HEK293 (cell line): ENCODE measurements at regions not wholly inside any gene's neighbourhood (a gene's known extent, or its start where the extent isn't known, plus 50 kb on each side); places are given as distances from the start of the nearest gene placed in this dataset.

ENCODE experiments used
- CTCF ChIP-seq: fragments of 450-650 bp; formaldehyde crosslinking; IDR thresholded peaks from 2 replicates; pipeline ENCODE4 v1.5.1; 2016; ENCODE audit warnings: missing biosample characterization, missing genetic modification characterization
- IKZF3 ChIP-seq: fragments of 450-650 bp; IDR thresholded peaks from 2 replicates; pipeline ENCODE4 v1.5.0; 2018; ENCODE audit warnings: missing biosample characterization, mild to moderate bottlenecking, missing genetic modification characterization, moderate library complexity
- ZBTB11 ChIP-seq: fragments of 450-650 bp; formaldehyde crosslinking; conservative IDR thresholded peaks from 2 replicates; pipeline ENCODE4 v1.5.1; 2016; ENCODE audit warnings: low read depth, missing biosample characterization, missing genetic modification characterization

DNA sequence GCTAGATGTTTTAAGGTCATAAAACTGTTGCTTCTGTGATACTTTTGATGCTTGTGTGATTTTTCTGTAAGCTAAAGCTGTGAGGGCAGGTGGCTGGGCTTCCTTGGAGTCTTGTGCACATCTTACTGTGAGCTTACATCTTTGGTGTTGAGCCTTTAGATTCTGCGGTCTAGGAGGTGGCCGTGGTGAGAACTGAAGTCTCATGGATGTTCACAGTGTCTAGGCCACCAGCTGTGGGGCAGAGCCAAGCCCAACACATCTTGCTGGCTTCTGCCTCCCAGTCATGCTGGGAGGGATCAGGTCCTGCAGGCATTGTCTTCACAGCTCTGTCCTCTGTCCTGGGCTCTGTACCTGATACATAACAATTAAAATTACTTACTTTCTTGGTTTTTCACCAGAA, 219.7 kb upstream of the HS6ST1 start:
- TF ChIP-seq CTCF (no peak), IKZF3 (tag by site-specific recombination) (no peak), ZBTB11 (tag by site-specific recombination) (no peak)
